NOMO-1 (cell line): ENCODE measurements at regions not wholly inside any gene's neighbourhood (a gene's known extent, or its start where the extent isn't known, plus 50 kb on each side); places are given as distances from the start of the nearest gene placed in this dataset.
"Not testable (repeated sequence)": the region's sequence is repeated elsewhere in the genome, so short reads cannot be mapped to it uniquely, and the experiment has no call there.

ENCODE experiments used
- DNase-seq, 2 experiments: peaks; one replicate each; lab custom pipeline; 2025; ENCODE audit not compliant: unreplicated experiment in 2 of 2; lab: John Stamatoyannopoulos, UW

DNA sequence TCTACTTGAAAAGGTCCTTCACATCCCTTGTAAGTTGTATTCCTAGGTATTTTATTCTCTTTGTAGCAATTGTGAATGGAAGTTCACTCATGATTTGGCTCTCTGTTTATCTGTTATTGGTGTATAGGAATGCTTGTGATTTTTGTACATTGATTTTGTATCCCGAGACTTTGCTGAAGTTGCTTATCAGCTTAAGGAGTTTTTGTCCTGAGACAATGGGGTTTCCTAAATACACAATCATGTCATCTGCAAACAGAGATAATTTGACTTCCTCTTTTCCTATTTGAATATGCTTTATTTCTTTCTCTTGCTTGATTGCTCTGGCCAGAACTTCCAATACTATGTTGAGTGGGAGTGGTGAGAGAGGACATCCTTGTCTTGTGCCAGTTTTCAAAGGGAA lies 69.8 kb upstream of the MYRIP start:
- not testable (repeated sequence) for DNase-seq

DNA sequence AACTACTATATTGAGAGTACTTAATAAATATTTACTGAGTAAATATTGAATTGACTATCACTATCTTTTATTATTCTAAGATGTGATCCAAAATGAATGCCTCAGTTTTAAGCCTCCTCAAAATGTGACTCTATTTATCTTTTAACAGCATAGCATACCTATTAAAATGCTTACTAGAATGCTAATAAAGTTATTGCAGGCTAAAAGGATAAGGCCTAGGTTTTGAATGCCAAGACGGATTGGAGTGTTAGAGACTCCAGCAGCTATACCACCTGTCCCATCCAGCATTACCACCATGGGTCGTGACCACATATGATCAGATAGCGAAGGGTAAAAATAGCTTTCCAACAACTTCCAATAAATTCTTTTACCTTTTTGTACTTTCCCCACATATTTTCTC lies 64.7 kb upstream of the MYRIP start:
- DNase-seq: no peak

DNA sequence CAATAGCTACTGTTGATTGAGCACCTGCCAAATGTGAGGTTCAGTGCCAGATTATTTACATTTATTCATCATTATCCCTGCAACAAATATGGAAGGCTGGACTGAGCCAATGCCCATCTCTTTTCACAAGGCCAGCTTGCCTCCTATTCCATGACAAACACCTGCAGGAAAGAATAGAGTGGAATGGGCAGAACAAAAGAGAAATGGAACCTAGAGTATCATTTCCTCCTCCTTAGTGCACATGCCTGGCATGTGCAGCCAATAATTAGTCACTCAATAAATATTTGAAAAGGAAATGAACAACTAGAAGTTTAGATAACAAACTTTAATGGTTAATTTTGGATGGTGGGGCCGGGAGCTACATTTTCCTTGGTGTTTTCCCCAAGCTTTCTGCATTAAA lies 61.4 kb upstream of the MYRIP start:
- DNase-seq: no peak

DNA sequence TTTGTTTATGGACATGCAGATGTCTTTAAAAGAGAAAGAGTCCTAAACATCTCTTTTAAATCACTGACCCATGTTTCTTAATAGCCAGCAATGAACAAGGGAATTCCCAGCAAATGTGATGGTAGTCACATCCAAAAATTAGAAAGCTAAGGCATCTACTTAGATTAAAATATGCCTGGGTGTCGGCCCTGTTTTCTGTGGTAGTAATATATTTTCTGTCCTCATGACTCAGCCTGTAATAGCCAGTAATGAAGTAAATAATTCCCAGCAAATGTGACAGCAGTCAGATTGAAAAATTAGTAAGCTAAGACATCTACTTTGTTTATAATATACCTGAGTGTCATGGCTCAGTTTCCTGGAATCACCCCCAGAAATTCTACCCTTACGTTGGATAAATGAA lies 60.6 kb upstream of the MYRIP start:
- DNase-seq: no peak

DNA sequence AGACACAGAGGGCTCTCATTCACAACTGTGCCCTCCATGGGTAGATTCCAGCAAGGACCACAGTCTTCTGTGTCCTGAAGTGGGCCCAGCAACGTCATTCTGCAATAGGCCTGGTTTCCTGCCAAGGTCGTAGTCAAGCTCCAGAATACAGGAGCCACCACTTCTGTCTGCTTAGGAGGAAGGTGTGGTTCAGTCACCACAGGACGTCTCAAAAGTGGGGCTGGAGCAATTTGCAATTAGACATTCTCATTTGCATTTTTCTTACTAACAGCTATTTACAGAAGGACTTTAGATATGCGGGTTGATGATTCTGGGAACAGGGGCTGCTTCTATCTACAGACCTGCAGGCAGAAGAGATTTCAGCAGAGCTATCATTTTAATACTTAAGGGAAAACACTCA lies 58.7 kb upstream of the MYRIP start:
- DNase-seq: no peak

DNA sequence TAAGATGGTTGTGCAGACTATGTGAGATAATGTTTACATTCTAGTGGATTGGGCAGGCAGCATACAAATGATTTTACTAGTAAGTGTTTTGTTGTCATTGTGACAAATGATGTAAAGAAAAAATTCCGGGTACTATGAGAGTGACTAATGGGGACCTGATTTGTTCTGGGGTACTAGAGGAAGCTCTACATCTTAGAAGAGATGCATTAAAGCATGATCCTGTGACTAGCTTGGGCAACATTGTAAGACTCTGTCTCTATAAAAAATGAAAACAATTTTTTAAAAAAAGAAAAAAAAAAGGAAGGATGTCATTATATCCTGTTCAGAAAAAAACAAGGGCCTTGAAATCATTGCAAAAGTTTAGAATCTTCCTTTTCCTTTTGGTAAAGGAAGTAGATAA lies 58.1 kb upstream of the MYRIP start:
- no peak for DNase-seq

DNA sequence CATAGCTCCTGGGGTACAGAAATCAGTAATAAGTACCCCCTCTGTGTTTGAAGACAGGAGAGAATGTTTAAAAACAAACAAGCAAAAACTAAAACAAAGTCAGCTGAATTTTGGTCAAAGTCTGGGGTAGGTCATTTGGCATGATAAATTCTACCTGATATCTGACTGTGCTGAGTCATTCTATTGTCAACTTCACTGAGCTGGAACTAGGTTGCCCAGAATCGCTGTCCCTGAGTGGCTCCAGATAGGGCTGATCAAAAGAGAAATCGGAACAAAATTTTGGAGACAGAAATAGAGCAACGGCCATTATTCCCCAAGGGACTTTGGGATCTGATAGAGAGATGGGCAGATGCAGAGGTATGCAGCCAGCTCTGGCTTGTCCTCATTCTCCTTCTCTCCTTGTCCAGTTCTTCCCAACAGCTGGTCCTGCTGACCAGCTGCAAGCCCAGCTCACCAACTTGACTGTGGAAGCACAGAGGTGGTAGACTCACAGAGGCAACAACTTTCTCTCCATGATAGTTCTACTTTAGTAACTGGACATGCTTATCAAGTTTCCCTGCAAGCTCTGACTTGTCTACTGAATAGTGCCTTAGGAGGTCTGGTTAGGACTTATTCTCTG lies 57.3 kb upstream of the MYRIP start:
- no peak for DNase-seq

DNA sequence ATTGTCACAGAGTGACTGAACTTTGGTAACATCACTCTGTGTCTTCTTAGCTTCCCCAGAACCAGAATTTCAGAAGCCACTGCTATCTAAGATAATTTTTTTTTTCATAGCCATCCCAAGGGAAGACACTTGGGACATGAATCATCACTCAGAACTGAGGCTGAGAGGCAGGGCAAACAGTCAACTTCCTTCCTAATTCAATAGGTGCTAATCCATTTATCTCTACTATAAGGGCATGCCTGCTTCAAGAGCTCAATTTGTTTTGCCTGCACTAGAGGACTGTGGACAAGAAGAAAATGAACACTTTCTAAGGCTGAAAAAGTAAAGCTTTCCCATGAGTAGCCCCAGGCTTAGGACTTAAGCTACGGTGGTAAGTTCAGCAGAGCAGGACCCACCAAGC lies 56.7 kb upstream of the MYRIP start:
- no peak for DNase-seq

DNA sequence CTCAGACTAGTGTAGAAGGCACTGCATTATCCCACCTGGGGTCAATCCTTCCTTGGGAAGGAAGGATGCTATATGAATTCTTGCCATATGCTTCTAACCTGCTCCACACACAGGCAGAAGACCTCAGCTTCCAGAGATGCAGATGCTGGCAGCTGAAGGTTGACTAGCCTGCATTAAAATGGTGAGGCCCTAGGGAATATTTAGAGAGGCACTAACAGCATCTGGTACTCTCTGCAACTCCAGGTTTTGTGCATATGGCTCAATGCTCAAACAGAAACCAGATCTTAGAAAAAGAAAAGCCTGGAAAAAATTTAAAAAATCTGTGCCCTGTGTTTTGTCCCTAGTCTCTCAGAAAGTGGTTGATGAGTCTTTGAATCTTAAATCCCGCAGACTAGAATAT lies 56.0 kb upstream of the MYRIP start:
- no peak for DNase-seq

DNA sequence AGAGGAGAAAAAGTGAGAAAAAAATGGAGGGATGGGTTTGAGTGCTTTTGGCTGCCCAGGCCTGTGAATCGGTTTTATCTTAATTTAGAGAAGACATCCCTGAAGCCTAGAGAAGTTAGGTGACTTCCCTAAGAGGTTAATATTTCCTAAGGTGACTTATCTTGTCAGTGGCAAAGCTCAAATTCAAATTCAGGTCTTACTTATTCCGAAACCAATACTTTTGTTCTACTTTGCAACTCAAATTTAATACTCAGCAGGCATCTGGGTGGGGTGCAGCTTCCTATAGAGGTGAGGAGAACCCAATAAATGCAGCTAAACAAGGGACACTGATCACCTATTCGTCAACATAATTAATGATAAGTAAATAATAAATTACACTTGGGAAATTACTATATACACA lies 54.9 kb upstream of the MYRIP start:
- DNase-seq: no peak

DNA sequence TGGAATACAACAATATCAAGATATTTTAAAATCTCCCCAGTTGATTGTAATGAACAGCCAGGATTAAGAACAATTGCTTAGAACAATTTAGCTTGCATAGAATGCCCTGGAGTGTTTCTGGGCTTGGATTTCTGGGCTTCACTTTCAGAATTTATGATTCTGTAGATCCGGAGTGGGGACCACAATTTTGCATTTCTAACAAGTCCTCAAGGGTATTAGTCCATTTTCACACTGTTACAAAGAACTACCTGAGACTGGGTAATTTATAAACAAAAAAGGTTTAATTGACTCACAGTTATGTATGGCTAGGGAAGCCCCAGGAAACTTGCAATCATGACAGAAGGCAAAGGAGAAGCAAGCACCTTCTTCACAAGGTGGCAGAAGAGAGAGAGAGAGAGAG lies 54.3 kb upstream of the MYRIP start:
- DNase-seq: no peak

DNA sequence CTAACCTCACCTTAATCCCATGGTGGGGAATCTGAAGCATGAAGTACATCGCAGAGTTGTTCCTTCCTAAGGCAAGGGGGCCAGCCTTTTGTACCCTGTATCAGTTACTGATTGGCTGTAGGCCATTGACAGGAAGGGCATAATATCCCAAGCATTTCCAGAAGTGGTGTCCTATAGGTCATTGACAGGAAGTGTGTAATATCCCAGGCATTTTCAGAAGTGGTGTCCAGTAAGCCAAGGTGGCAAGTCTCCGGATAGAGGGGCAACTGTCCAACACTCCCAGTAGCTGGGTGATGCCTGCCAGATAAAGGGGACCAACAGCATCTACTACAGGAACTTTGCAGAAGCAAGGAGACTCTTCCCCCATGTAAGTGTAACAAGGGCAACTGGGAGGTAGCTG lies 52.1 kb upstream of the MYRIP start:
- no peak for DNase-seq
